SK-N-MC (cell line): ENCODE measurements at regions not wholly inside any gene's neighbourhood (a gene's known extent, or its start where the extent isn't known, plus 50 kb on each side); places are given as distances from the start of the nearest gene placed in this dataset.
"Not testable (repeated sequence)": the region's sequence is repeated elsewhere in the genome, so short reads cannot be mapped to it uniquely, and the experiment has no call there.

Experiments
- DNase-seq: peaks from one replicate; pipeline ENCODE4 v3.0.0-alpha.2; 2011; ENCODE audit warnings: low read depth, low spot score
- H3K27ac ChIP-seq: fragments of 200-600 bp; sonication (generic); 2 replicates; pipeline ENCODE4 v1.5.1; 2016; ENCODE audit warnings: mixed run types
- H3K36me3 ChIP-seq: fragments of 200-600 bp; sonication (generic); 2 replicates; pipeline ENCODE4 v1.6.1; 2017; ENCODE audit warnings: antibody characterized with exemption, low read length, mixed read lengths; ENCODE audit not compliant: insufficient read depth
- H3K4me3 ChIP-seq: fragments of 200-600 bp; sonication (generic); 2 replicates; pipeline ENCODE4 v1.5.1; 2016
- H3K9ac ChIP-seq: fragments of 200-600 bp; sonication (generic); 2 replicates; pipeline ENCODE4 v1.8.0; 2017; ENCODE audit warnings: mixed run types, mixed read lengths; ENCODE audit not compliant: insufficient read length
- H3K9me3 ChIP-seq: fragments of 200-600 bp; sonication (generic); 2 replicates; pipeline ENCODE4 v1.6.1; 2017; ENCODE audit warnings: low read depth, mild to moderate bottlenecking, antibody characterized with exemption, low read length, moderate library complexity, mixed read lengths
- EZH2 ChIP-seq: fragments of 200-600 bp; sonication (generic); IDR thresholded peaks from one replicate; pipeline ENCODE4 v1.6.1; 2017; ENCODE audit warnings: antibody characterized with exemption
- FOXP2 ChIP-seq: optimal IDR thresholded peaks from 2 replicates; pipeline ENCODE3; 2011; ENCODE audit warnings: mild to moderate bottlenecking, moderate library complexity; ENCODE audit not compliant: insufficient read depth; ENCODE audit errors: extremely low read length, control extremely low read depth
- POLR2AphosphoS5 ChIP-seq: IDR thresholded peaks from 2 replicates; pipeline ENCODE4 v1.6.1; 2012; ENCODE audit warnings: mild to moderate bottlenecking, low read depth, low read length, borderline replicate concordance

DNA sequence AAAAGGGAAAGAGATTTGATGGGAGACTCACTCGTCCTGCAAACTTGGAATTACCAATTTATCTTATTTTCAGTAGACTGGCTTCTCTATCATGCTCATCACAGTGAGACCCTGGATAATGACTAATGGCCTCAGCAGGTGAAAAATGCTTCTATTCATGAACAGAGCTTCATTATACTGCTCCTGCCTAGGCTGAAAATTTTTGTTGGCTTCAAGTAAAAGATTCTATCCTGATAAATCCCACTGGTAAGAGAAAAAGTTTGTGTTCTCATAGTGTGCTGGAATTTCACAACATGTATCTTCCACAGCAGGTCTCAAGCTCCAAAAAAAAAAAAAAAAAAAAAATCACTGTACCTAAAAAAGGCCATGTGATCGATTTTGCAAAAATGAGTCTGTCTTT, 329.3 kb upstream of the FZD8 start:
- no peak for TF ChIP-seq FOXP2
- no peak for TF ChIP-seq EZH2
- TF ChIP-seq POLR2AphosphoS5 = no peak
- H3K36me3 ChIP-seq = no peaks in the 10 kb centered on the region
- H3K9me3 ChIP-seq = no peaks in the 10 kb centered on the region
- no peak overlapping the region for H3K4me3 ChIP-seq
- DNase-seq = no peak
- H3K9ac ChIP-seq = no peak overlapping the region
- no peak overlapping the region for H3K27ac ChIP-seq

DNA sequence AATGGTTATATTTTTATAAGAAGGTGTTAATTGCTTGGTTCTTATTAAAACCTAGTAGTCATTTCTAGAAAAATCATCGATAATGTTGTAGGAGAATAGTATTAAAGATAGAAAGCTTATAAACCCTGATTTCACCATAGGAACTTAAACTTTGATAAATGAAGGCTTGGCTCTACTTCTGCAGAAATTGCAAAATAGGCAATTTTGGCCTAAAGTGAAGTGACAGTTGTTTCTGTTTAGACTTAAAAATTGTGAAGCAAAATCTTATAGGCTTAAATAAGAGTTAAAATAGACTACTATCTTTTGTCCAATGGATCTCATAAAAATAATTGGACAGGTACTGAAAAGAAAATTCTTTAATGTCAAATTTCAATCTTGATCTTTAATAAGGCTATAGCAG, 321.6 kb upstream of the FZD8 start:
- Histone ChIP-seq H3K9me3 (no peaks in the 10 kb centered on the region), H3K9ac (no peak overlapping the region), H3K4me3 (no peak overlapping the region), H3K27ac (no peak overlapping the region), H3K36me3 (no peaks in the 10 kb centered on the region)
- TF ChIP-seq POLR2AphosphoS5 (no peak), FOXP2 (no peak), EZH2 (no peak)
- no peak for DNase-seq

DNA sequence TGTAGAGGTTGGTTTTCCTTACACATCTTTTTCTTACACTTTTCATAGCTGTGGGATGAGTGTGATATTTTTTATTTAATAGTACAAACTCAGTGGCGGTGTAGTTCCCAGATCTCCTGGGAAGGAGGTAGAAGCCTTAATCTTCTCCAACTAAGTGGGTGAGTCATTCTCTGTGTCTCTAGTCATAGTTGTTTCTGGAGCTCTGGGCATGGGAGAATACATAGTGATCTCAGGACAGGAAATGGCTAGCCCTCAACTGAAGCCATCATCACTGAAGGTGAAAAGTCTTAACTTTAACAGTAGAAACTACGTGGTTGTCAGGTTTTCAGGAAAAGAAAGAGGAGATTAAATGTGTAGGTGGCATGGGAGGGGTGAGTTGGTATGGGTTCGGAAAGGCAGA, 319.4 kb upstream of the FZD8 start:
- no peak for DNase-seq
- Histone ChIP-seq H3K4me3 (no peak overlapping the region), H3K9ac (no peak overlapping the region), H3K36me3 (no peaks in the 10 kb centered on the region), H3K9me3 (no peaks in the 10 kb centered on the region), H3K27ac (no peak overlapping the region)
- TF ChIP-seq EZH2 (no peak), FOXP2 (no peak), POLR2AphosphoS5 (no peak)

DNA sequence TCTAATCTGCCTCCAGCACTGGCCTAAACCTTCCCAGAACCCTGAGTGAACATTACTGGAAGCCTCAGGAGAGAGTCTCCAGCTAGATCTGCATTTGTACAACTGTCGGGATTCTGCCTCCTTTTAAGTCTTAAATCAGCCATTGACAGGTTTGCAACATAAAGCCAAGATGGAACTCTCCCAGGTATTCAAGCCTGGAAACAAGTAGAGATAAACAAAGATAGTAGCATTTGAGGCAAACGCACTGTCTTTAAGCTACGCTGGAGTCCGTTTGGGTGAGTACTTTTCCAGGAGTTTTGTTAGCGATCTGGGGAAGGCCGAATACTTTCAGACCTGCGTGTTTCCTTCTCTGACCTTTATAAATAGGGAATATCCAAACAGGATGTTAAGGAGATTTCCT, 317.2 kb upstream of the FZD8 start:
- no peaks in the 10 kb centered on the region for H3K9me3 ChIP-seq
- no peaks in the 10 kb centered on the region for H3K36me3 ChIP-seq
- H3K4me3 ChIP-seq = no peak overlapping the region
- DNase-seq = no peak
- H3K9ac ChIP-seq = no peak overlapping the region
- no peak overlapping the region; the same call in 1 of the 2 replicates for H3K27ac ChIP-seq
- no peak for TF ChIP-seq POLR2AphosphoS5

DNA sequence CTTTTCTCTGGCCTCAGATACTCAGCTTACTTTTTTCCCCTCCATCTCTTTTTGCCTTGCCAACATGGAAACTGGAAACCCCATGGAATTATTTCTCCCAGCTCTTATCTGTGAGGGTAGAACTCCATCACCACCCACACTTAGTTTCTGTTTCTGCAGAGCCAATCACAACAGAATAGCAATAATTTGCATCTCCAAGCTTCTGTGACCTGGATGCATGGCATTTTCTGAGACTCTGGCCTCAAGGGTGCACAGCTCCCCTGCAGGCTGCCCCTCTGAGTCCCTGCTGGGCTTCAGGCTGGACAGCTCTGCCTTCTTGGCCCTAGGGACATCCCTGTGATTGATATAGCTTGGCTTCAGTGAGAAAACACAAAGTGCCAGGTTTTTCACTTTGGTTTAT, 316.5 kb upstream of the FZD8 start:
- not testable (repeated sequence) for H3K9me3 ChIP-seq, H3K36me3 ChIP-seq, H3K27ac ChIP-seq, DNase-seq, H3K4me3 ChIP-seq, H3K9ac ChIP-seq

DNA sequence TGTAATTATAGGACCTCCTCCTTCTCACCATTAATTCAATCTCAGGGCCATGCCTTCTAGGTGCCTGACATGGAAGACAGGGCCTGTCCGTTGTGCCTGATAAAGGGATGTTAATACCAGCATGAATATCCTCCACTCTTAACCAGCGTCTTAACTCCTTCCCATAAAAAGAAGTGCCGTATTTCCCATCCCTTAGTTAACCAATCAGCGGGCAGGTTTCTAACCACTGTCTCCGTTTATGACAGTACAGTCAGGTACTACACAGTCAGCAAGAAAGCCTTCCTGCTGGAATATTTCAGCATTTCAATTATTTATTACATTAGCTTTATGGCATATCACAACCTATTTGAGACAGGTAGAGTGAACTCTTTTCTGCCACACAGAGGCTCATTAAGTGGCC, 308.6 kb upstream of the FZD8 start:
- DNase-seq = no peak
- no peaks in the 10 kb centered on the region for H3K9me3 ChIP-seq
- no peaks in the 10 kb centered on the region for H3K36me3 ChIP-seq
- TF ChIP-seq FOXP2 (no peak), EZH2 (no peak), POLR2AphosphoS5 (no peak)
- no peak overlapping the region for H3K9ac ChIP-seq
- no peak overlapping the region for H3K27ac ChIP-seq
- no peak overlapping the region for H3K4me3 ChIP-seq

DNA sequence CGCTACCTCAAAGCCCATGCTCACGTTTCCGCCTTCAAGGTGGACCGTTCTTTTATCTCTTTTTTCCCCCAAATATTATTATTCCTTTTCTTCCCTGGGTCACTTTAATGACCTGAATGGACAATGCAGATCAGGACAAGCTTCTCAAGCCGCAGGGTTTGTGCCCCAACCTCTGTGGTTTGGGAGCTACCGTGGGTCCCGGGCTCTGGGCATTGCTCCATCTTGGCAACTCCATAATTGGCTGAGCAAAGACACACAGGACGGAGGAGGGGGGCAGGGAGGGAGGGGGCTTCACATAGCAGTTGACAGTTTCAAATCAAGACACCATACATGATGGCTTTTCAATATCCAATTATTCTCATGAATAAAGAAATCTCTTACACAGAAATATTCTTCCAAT, 308.1 kb upstream of the FZD8 start:
- no peak overlapping the region for H3K9ac ChIP-seq
- TF ChIP-seq POLR2AphosphoS5 (no peak), FOXP2 (no peak), EZH2 (no peak)
- no peak overlapping the region for H3K4me3 ChIP-seq
- H3K36me3 ChIP-seq = no peaks in the 10 kb centered on the region
- no peak for DNase-seq
- no peaks in the 10 kb centered on the region for H3K9me3 ChIP-seq
- no peak overlapping the region for H3K27ac ChIP-seq

DNA sequence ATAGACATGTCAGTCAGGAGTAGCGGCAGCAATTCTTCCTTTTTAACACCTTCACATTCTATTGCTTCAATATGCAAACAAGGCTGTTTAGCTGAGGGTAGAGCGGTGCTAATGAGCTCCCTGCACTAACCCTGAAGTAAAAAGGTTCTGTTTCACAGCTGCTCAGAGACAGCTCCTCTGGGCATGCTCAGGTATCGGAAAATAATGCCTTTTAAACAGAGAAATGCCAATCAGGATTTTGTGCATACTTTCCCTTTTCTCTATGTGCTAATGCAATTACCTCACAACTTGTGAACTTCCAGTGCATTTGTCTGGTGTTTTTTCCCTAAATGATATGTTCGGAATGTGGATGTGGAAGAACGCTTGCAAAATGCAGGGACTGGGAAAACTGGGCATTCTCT, 307.7 kb upstream of the FZD8 start:
- no peak for TF ChIP-seq EZH2
- no peak for TF ChIP-seq FOXP2
- Histone ChIP-seq H3K27ac (no peak overlapping the region), H3K36me3 (no peaks in the 10 kb centered on the region), H3K4me3 (no peak overlapping the region), H3K9me3 (no peaks in the 10 kb centered on the region), H3K9ac (no peak overlapping the region)
- DNase-seq = no peak

DNA sequence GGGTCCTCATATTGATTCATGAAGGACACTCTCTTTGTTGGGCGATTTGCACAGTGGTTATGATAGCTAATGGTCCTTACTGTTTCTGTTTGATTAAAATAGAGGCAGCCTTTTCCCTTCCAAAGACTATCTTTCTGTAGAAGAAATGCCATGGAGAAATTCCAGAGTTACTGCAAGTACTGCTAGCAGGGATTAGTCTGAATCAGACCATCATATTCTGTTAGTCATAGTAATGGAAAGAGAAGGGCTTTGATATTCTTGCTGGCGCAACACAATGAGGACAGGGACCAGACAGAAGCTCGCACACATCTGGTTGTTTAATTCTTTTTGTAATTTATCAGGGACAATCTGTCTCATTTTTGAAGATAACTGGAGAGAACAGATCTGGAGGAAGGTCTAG, 304.5 kb upstream of the FZD8 start:
- no peaks in the 10 kb centered on the region for H3K36me3 ChIP-seq
- H3K27ac ChIP-seq = no peak overlapping the region
- TF ChIP-seq FOXP2 (no peak), EZH2 (no peak), POLR2AphosphoS5 (no peak)
- DNase-seq = no peak
- no peaks in the 10 kb centered on the region for H3K9me3 ChIP-seq
- H3K9ac ChIP-seq = no peak overlapping the region
- H3K4me3 ChIP-seq = no peak overlapping the region

DNA sequence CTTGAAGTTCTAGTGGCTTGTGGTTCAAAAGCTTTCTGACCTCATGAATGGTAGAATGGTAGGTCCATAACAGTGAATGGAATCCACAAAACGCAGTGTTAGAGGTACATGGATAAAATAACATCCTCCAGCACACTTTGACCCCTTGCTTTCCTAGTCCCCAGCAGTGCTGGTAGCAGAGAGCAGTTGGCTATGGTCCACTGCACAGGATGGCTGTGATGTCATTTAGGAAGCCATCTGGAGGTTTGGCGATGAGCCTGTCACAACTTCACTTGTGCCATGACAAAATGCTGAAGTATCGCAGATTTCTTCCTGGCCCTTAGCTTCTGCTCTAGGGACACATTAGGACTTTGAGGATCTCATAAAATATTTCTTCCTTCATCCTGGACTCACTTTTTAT, 300.0 kb upstream of the FZD8 start:
- DNase-seq = no peak
- Histone ChIP-seq H3K9me3 (no peaks in the 10 kb centered on the region), H3K27ac (no peak overlapping the region), H3K4me3 (no peak overlapping the region), H3K9ac (no peak overlapping the region), H3K36me3 (no peaks in the 10 kb centered on the region)
- no peak for TF ChIP-seq POLR2AphosphoS5
- no peak for TF ChIP-seq FOXP2
